Transverse colon (tissue), 4 donors: ENCODE measurements at regions not wholly inside any gene's neighbourhood (a gene's known extent, or its start where the extent isn't known, plus 50 kb on each side); places are given as distances from the start of the nearest gene placed in this dataset.

Experiments used
- DNase-seq: peaks from one replicate; pipeline ENCODE4 v3.0.0-alpha.2; 2019
- H3K27ac ChIP-seq, 4 donors: fragments of 200-600 bp; sonication (generic); 2 replicates each; pipeline ENCODE4 v1.5.1; 2016 to 2018; ENCODE audit warnings: inconsistent platforms in 4 of 4
- H3K27me3 ChIP-seq: fragments of 200-600 bp; sonication (generic); 2 replicates; pipeline ENCODE4 v1.5.1; 2017; ENCODE audit warnings: inconsistent platforms
- H3K36me3 ChIP-seq, 4 donors: fragments of 200-600 bp; sonication (generic); 2 replicates each; pipeline ENCODE4 v1.5.1; 2017 to 2019; ENCODE audit warnings: inconsistent platforms in 4 of 4
- H3K4me1 ChIP-seq, 4 donors: fragments of 200-600 bp; sonication (generic); 2 replicates each; pipeline ENCODE4 v1.5.1; 2017 to 2020; ENCODE audit warnings: inconsistent platforms in 4 of 4
- H3K4me3 ChIP-seq, 4 donors: fragments of 200-600 bp; sonication (generic); 1 replicate in 1 of 4; 2 replicates in 3 of 4; pipeline versions ENCODE4 v1.5.1 to v1.6.1; 2017 to 2019; ENCODE audit warnings: inconsistent platforms in 4 of 4
- H3K9me3 ChIP-seq, 2 donors: fragments of 200-600 bp; sonication (generic); 2 replicates each; pipeline ENCODE4 v1.5.1; 2017 to 2019; ENCODE audit warnings: inconsistent platforms in 2 of 2
- CTCF ChIP-seq, 5 experiments: fragments of 200-600 bp in 3 of 5; fragments of 450-650 bp in 2 of 5; sonication (generic) in 3 of 5; IDR thresholded peaks; 1 replicate in 2 of 5; 2 replicates in 3 of 5; pipeline ENCODE4 v1.5.1; 2016 to 2017; ENCODE audit warnings: antibody characterized with exemption in 5 of 5, inconsistent platforms in 3 of 5, mild to moderate bottlenecking in 2 of 5, moderate library complexity in 1 of 5
- EP300 ChIP-seq: sonication (generic); formaldehyde crosslinking; IDR thresholded peaks from one replicate; pipeline ENCODE4 v1.6.1; 2017; ENCODE audit warnings: antibody characterized with exemption, low read depth
- POLR2A ChIP-seq: fragments of 450-650 bp; IDR thresholded peaks from one replicate; pipeline ENCODE4 v1.6.1; 2016; ENCODE audit warnings: antibody characterized with exemption, mild to moderate bottlenecking, moderate library complexity
- POLR2AphosphoS5 ChIP-seq, 3 donors: sonication (generic); formaldehyde crosslinking; IDR thresholded peaks; one replicate each; pipeline ENCODE4 v1.6.1; 2016; ENCODE audit warnings: antibody characterized with exemption in 3 of 3
- WGBS, 2 donors: methylation state at CpG; one replicate each; pipeline ENCODE4 v1.1.5; 2018; ENCODE audit warnings: low coverage in 1 of 2; 5-methylcytosine and 5-hydroxymethylcytosine counted together
- in situ Hi-C, 4 donors: fragments of 200-750 bp; cut with MboI; loops; one replicate each; pipeline versions ENCODE4 v1.15.0 to v1.15.1; 2017; ENCODE audit warnings: low sequenced_read_pairs in 3 of 4, low pct_ligation_motif_present in 1 of 4, low pct_unique_long_range_greater_than_20kb in 1 of 4
- intact Hi-C: fragments of 100-400 bp; cut with DNase I; formaldehyde crosslinking; loops from one replicate; pipeline ENCODE4 v1.15.1; 2023; ENCODE audit warnings: low total_unique reads

- no peak for DNase-seq
- 81 to 94% methylated on average over 2 to 3 of the region's 3 CpGs for WGBS, 2 donors
- in situ Hi-C loops (no loop called here), intact Hi-C loops (no loop called here)
- TF ChIP-seq POLR2A (no peak), POLR2AphosphoS5 (IDR thresholded peaks at IDR 0.05) (no peak)
- H3K9me3 ChIP-seq, result no peaks in the 10 kb centered on the region
- H3K36me3 ChIP-seq, result no peaks in the 10 kb centered on the region
- peaks cover 0 to 16% (median 12%) of the 10 kb centered on the region in 4 donors for H3K4me1 ChIP-seq
- no peaks in the 10 kb centered on the region for H3K27me3 ChIP-seq
- H3K4me3 ChIP-seq, result no peak overlapping the region
- no peak overlapping the region for H3K27ac ChIP-seq
Measured at GRCh38 chr2:16207151-16207550, 266.8 kb downstream of the MYCN start.

GRCh38 chr2:16206191-16206944 lies 266.0 kb downstream of the MYCN start:
- no peaks in the 10 kb centered on the region for H3K27me3 ChIP-seq
- H3K36me3 ChIP-seq, result no peaks in the 10 kb centered on the region
- intact Hi-C loops (no loop called here), in situ Hi-C loops (no loop called here)
- no peak overlapping the region for H3K4me3 ChIP-seq
- no peak overlapping the region for H3K27ac ChIP-seq
- WGBS, 2 donors, result 64 to 75% methylated on average over 1 to 4 of the region's 4 CpGs
- DNase-seq, result no peak
- no peak for TF ChIP-seq POLR2A
- TF ChIP-seq CTCF (IDR thresholded peaks at IDR 0.05), result no peak
- no peak for TF ChIP-seq POLR2AphosphoS5 (IDR thresholded peaks at IDR 0.05)
- TF ChIP-seq EP300, result no peak
- H3K4me1 ChIP-seq, result peaks cover 0 to 23% (median 15%) of the 10 kb centered on the region in 4 donors
- H3K9me3 ChIP-seq, result no peaks in the 10 kb centered on the region

- Histone ChIP-seq H3K27me3 (no peaks in the 10 kb centered on the region), H3K4me3 (no peak overlapping the region), H3K27ac (no peak overlapping the region), H3K4me1 (peaks cover 0 to 23% (median 15%) of the 10 kb centered on the region in 4 donors), H3K36me3 (no peaks in the 10 kb centered on the region), H3K9me3 (no peaks in the 10 kb centered on the region)
- WGBS, 2 donors, result 64 to 71% methylated on average over 1 to 2 of the region's 2 CpGs
- in situ Hi-C loops, result no loop called here
- intact Hi-C loops, result no loop called here
- TF ChIP-seq POLR2AphosphoS5 (IDR thresholded peaks at IDR 0.05), result no peak
- no peak for TF ChIP-seq CTCF (IDR thresholded peaks at IDR 0.05)
- no peak for TF ChIP-seq EP300
- no peak for TF ChIP-seq POLR2A
- DNase-seq, result no peak
Measured at GRCh38 chr2:16205631-16206030, 265.3 kb downstream of the MYCN start.

- 90 to 93% methylated on average over 6 to 12 of the region's 12 CpGs for WGBS, 2 donors
- Histone ChIP-seq H3K27ac (no peak overlapping the region), H3K4me1 (peaks cover 0 to 23% (median 15%) of the 10 kb centered on the region in 4 donors), H3K4me3 (no peak overlapping the region), H3K36me3 (no peaks in the 10 kb centered on the region), H3K9me3 (no peaks in the 10 kb centered on the region), H3K27me3 (no peaks in the 10 kb centered on the region)
- TF ChIP-seq POLR2A, result no peak
- TF ChIP-seq POLR2AphosphoS5 (IDR thresholded peaks at IDR 0.05), result no peak
- in situ Hi-C loops, result no loop called here
- intact Hi-C loops, result no loop called here
- DNase-seq, result no peak
Measured at GRCh38 chr2:16204886-16205620, 264.7 kb downstream of the MYCN start.

- Histone ChIP-seq H3K27me3 (no peaks in the 10 kb centered on the region), H3K4me3 (no peak overlapping the region), H3K27ac (peak overlapping the region in 1 of 4 donors; percentile 87), H3K36me3 (no peaks in the 10 kb centered on the region), H3K4me1 (peaks cover 0 to 23% (median 15%) of the 10 kb centered on the region in 4 donors), H3K9me3 (no peaks in the 10 kb centered on the region)
- TF ChIP-seq CTCF (IDR thresholded peaks at IDR 0.05) (no peak), POLR2AphosphoS5 (IDR thresholded peaks at IDR 0.05) (no peak), EP300 (no peak), POLR2A (no peak)
- intact Hi-C loops (no loop called here), in situ Hi-C loops (no loop called here)
- DNase-seq, result no peak
- 86% methylated on average over 1 of the region's 1 CpG; no CpG with 5 or more reads in 1 of the 2 donors for WGBS, 2 donors
Measured at GRCh38 chr2:16204251-16204650, 263.9 kb downstream of the MYCN start.
